ENCODE measurements at regions not wholly inside any gene's neighbourhood (a gene's known extent, or its start where the extent isn't known, plus 50 kb on each side); places are given as distances from the start of the nearest gene placed in this dataset.
"Not testable (repeated sequence)": the region's sequence is repeated elsewhere in the genome, so short reads cannot be mapped to it uniquely, and the experiment has no call there.

DNA sequence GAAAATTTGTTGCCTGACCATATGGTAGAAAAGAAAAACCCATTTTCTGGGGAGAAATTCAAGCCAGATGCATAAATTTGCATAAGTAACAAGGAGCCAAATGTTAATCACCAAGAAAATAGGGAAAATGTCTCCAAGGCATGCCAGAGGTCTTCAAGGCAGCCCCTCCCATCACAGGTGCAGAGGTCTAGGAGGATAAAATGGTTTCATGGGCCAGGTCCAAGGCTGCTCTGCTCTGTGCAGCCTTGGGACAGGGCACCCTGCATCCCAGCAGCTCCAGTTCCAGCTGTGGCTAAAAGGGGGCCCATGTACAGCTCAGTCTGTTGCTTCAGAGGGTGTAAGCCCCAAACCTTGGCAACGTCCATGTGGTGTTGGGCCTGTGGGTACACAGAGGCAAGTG, 200.0 kb downstream of the LARP7 start:
- peaks cover 0 to 11% (median 0%) of the 10 kb centered on the region in 9 donors for H3K9me3 Mint-ChIP-seq
- peaks cover 5 to 13% (median 8%) of the 10 kb centered on the region in 5 donors for H3K27me3 Mint-ChIP-seq
- ATAC-seq (no peak), DNase-seq (no peak)
- POLR2A ChIA-PET: no interaction called here
- no peaks in the 10 kb centered on the region for H3K36me3 Mint-ChIP-seq
- H3K4me1 Mint-ChIP-seq: no peaks in the 10 kb centered on the region
- no peak overlapping the region for H3K27ac Mint-ChIP-seq
- H3K4me3 Mint-ChIP-seq: no peak overlapping the region

- H3K27me3 Mint-ChIP-seq: peaks cover 4 to 13% (median 8%) of the 10 kb centered on the region in 5 donors
- DNase-seq, H3K27ac Mint-ChIP-seq, ATAC-seq, H3K4me3 Mint-ChIP-seq, H3K4me1 Mint-ChIP-seq, POLR2A ChIA-PET, H3K36me3 Mint-ChIP-seq: not testable (repeated sequence)
- H3K9me3 Mint-ChIP-seq: peaks cover 0 to 11% (median 0%) of the 10 kb centered on the region in 9 donors
These were observed 201.1 kb downstream of the LARP7 start for GRCh38 chr4:112838015-112838414.

DNA sequence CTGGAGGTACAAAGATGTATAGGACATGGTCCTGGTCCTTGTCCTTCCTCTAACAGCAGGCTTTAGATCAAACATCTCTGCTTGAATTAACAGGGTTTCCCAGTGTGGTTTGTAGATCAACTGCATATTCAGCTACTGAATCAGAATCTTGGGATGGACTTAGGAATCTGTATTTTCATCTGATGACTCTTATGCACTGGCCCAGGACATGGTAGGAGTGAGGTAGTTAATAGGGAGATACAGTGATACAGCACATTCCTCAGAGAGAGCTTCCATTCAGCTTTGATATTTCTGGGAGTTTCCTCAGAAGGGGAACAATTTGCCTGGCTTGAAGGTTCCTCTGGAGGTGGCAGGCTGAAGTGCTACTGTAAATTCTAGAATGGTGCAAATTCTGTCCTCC, 203.1 kb downstream of the LARP7 start:
- peaks cover 4 to 13% (median 8%) of the 10 kb centered on the region in 5 donors for H3K27me3 Mint-ChIP-seq
- H3K36me3 Mint-ChIP-seq: no peaks in the 10 kb centered on the region
- H3K4me1 Mint-ChIP-seq: no peaks in the 10 kb centered on the region
- no peak overlapping the region for H3K27ac Mint-ChIP-seq
- H3K4me3 Mint-ChIP-seq: no peak overlapping the region
- peaks cover 0 to 11% (median 0%) of the 10 kb centered on the region in 9 donors for H3K9me3 Mint-ChIP-seq
- no peak for DNase-seq
- no peak for ATAC-seq
- POLR2A ChIA-PET: no interaction called here

DNA sequence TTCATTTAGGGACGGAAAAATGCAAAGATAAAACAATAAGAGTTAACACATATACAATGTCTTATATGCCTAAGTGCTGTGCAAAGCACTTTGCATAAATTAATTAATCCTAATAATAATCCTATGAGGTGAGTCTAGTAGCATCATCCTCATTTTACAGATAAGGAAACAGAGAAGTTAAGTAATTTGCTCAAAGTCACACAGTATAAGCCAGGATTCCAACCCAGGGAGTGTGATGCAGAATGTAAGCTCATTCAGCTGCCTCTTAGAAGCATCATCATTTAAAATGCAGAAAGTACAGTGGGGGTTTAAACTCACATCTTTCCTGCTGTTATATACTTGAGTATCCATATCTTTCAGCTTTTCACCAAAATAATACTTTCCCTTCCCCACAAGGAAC, 203.7 kb downstream of the LARP7 start:
- ATAC-seq (no peak), DNase-seq (no peak)
- Mint-ChIP-seq H3K27ac (no peak overlapping the region), H3K4me1 (no peaks in the 10 kb centered on the region), H3K4me3 (no peak overlapping the region), H3K36me3 (no peaks in the 10 kb centered on the region), H3K27me3 (peaks cover 4 to 13% (median 8%) of the 10 kb centered on the region in 5 donors), H3K9me3 (peaks cover 0 to 11% (median 0%) of the 10 kb centered on the region in 9 donors)
- POLR2A ChIA-PET: no interaction called here

GRCh38 chr4:112842513-112842912, 205.6 kb downstream of the LARP7 start:
- no peak for DNase-seq
- no peak for ATAC-seq
- POLR2A ChIA-PET: no interaction called here
- Mint-ChIP-seq H3K9me3 (peaks cover 0 to 15% (median 3%) of the 10 kb centered on the region in 9 donors), H3K4me3 (no peak overlapping the region), H3K36me3 (no peaks in the 10 kb centered on the region), H3K27ac (no peak overlapping the region), H3K4me1 (no peaks in the 10 kb centered on the region), H3K27me3 (peaks cover 3 to 15% (median 8%) of the 10 kb centered on the region in 5 donors)

GRCh38 chr4:112845386-112845785, 204.1 kb upstream of the ANK2 start:
- Mint-ChIP-seq H3K27ac (no peak overlapping the region), H3K4me1 (no peaks in the 10 kb centered on the region), H3K4me3 (no peak overlapping the region), H3K27me3 (peaks cover under 1 to 6% (median 2%) of the 10 kb centered on the region in 5 donors), H3K9me3 (peaks cover 0 to 15% (median 0%) of the 10 kb centered on the region in 9 donors), H3K36me3 (no peaks in the 10 kb centered on the region)
- ATAC-seq (no peak), DNase-seq (no peak)
- POLR2A ChIA-PET: no interaction called here

- Mint-ChIP-seq H3K36me3 (no peaks in the 10 kb centered on the region), H3K9me3 (peaks cover 0 to 15% (median 2%) of the 10 kb centered on the region in 9 donors), H3K4me1 (no peaks in the 10 kb centered on the region), H3K27ac (no peak overlapping the region), H3K27me3 (peaks cover 0 to 6% (median 1%) of the 10 kb centered on the region in 5 donors), H3K4me3 (no peak overlapping the region)
- ATAC-seq (no peak), DNase-seq (no peak)
- POLR2A ChIA-PET: no interaction called here
These were observed 202.4 kb upstream of the ANK2 start for GRCh38 chr4:112847045-112847444.

DNA sequence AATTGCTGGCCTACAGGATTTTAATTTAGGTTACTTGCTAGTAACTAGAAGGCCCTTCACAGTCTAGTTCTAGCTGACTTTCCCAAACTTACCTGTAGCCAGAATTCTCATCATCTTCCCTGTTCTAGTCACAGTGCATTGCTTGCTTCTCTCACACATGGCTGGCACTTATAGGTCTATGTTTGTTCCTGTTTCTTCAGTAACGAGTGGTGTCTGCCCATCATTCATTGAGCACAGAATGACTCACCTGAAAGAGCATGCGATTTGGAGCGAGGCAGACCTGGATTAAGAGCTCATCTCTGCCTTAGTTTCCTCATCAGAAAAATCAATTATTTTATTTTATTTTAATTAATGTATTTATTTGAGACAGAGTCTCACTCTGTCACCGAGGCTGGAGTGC, 201.7 kb upstream of the ANK2 start:
- peaks cover 0 to 15% (median 2%) of the 10 kb centered on the region in 9 donors for H3K9me3 Mint-ChIP-seq
- DNase-seq (no peak), ATAC-seq (no peak)
- no peak overlapping the region for H3K4me3 Mint-ChIP-seq
- no peaks in the 10 kb centered on the region for H3K36me3 Mint-ChIP-seq
- H3K4me1 Mint-ChIP-seq: no peaks in the 10 kb centered on the region
- POLR2A ChIA-PET: no interaction called here
- H3K27ac Mint-ChIP-seq: no peak overlapping the region
- H3K27me3 Mint-ChIP-seq: peaks cover 0 to 6% (median 1%) of the 10 kb centered on the region in 5 donors

DNA sequence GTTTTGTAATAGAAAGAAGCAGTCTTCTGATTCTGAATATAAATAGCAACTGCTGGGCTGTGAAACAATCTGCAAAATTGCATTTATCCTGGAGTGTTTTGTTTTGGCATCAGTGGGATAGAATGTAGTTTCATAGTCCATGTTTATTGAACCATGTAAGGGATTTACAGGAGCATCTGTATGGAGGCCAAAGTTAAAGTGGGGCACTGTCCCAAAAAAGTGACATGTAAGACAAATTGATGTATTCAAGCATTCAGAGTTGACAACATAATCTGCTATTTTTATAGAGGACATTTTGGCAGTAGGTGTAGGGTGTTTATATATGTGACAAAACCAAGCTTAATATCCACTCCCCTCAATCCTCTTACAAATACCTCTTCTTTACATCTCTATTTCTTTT, 200.5 kb upstream of the ANK2 start:
- no peak overlapping the region for H3K4me3 Mint-ChIP-seq
- DNase-seq: no peak
- no peak for ATAC-seq
- POLR2A ChIA-PET: no interaction called here
- peaks cover 0 to 15% (median 2%) of the 10 kb centered on the region in 9 donors for H3K9me3 Mint-ChIP-seq
- H3K36me3 Mint-ChIP-seq: no peaks in the 10 kb centered on the region
- no peaks in the 10 kb centered on the region for H3K4me1 Mint-ChIP-seq
- H3K27ac Mint-ChIP-seq: no peak overlapping the region
- H3K27me3 Mint-ChIP-seq: peaks cover 0 to 8% (median 1%) of the 10 kb centered on the region in 5 donors

- H3K4me1 Mint-ChIP-seq: no peaks in the 10 kb centered on the region
- ATAC-seq: no peak
- H3K9me3 Mint-ChIP-seq: peaks cover 0 to 4% (median 2%) of the 10 kb centered on the region in 9 donors
- no peak for DNase-seq
- no peaks in the 10 kb centered on the region for H3K36me3 Mint-ChIP-seq
- peaks cover 0 to 14% (median 6%) of the 10 kb centered on the region in 5 donors for H3K27me3 Mint-ChIP-seq
- POLR2A ChIA-PET: no interaction called here
- no peak overlapping the region for H3K4me3 Mint-ChIP-seq
- no peak overlapping the region for H3K27ac Mint-ChIP-seq
These were observed 196.9 kb upstream of the ANK2 start for GRCh38 chr4:112852601-112853000.

DNA sequence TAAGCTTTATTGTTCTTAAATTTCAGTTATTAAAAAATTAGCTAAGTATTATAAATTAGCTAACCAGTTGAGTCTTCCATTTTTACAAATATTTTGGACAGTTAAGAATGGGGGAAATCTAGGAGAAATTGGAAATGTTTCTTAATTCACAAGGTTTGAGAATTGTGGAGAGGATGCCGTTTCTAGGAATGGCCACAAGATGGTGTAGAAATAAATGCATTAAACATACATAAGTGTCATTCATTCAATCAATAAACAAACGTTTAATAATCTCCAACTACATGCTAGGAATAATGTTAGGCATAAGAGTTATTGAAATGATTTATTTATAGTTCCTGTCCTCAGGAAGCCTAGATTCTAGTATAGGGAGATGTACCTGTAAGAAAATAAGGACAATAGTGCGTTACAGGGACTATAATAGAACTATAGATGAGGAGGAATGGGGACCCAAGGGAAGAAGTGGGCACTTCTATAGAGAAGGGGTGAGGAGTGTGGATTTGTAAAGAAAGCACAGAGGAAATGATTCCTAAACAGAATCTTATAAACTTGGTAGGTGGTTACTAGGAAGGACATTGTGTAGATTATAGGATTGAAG, 195.7 kb upstream of the ANK2 start:
- no peaks in the 10 kb centered on the region for H3K4me1 Mint-ChIP-seq
- no peaks in the 10 kb centered on the region for H3K36me3 Mint-ChIP-seq
- H3K27ac Mint-ChIP-seq: no peak overlapping the region
- DNase-seq (no peak), ATAC-seq (no peak)
- POLR2A ChIA-PET: no interaction called here
- H3K4me3 Mint-ChIP-seq: no peak overlapping the region
- peaks cover 0 to 4% (median 2%) of the 10 kb centered on the region in 9 donors for H3K9me3 Mint-ChIP-seq
- peaks cover 0 to 14% (median 6%) of the 10 kb centered on the region in 5 donors for H3K27me3 Mint-ChIP-seq

DNA sequence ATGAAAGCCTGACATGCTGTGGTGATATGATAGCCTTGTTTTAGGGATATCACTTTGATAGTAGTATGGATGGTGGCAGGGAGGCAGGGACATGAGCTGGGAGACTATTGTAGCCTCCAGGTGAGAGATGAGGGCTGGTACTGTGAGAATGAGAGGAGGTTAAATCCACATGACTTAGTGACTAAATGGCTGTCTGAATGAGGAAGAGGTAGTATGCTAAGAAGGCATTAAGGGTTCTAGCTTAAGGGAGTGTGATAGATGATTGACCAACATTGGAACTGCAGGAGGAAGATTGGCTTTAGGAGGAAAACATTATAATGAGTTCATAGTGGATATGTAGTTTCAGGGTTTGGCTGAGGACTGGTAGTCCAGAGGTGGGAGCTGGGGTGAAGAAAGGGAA, 195.0 kb upstream of the ANK2 start:
- no peaks in the 10 kb centered on the region for H3K36me3 Mint-ChIP-seq
- H3K27ac Mint-ChIP-seq: no peak overlapping the region
- H3K4me3 Mint-ChIP-seq: no peak overlapping the region
- DNase-seq (no peak), ATAC-seq (no peak)
- POLR2A ChIA-PET: no interaction called here
- peaks cover 0 to 4% (median 2%) of the 10 kb centered on the region in 9 donors for H3K9me3 Mint-ChIP-seq
- H3K4me1 Mint-ChIP-seq: no peaks in the 10 kb centered on the region
- peaks cover 0 to 14% (median 6%) of the 10 kb centered on the region in 5 donors for H3K27me3 Mint-ChIP-seq

DNA sequence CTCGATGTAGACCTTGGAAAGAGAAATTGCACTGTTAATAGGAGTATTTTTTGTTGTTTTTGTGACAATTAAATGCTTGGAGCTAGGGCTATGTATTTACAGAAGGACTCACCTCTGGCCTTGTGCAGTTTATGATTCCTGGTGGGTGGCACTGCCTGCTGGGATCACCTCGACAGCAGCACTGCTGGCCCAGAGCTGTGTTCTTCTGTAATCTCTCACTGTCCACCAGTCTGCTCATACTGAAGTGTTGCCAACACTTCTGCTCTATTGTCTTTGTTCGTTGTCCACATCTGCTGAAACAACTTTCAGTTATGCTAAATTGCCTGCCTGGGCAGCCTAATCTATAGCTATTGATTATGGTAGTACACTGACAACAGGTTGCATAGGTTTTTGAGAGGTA, 194.4 kb upstream of the ANK2 start:
- H3K27ac Mint-ChIP-seq: no peak overlapping the region

GRCh38 chr4:112857461-112857860, 192.0 kb upstream of the ANK2 start:
- no peaks in the 10 kb centered on the region for H3K36me3 Mint-ChIP-seq
- POLR2A ChIA-PET: no interaction called here
- DNase-seq: no peak
- H3K27ac Mint-ChIP-seq: no peak overlapping the region
- H3K27me3 Mint-ChIP-seq: peaks cover 0 to 22% (median 11%) of the 10 kb centered on the region in 5 donors
- no peaks in the 10 kb centered on the region for H3K4me1 Mint-ChIP-seq
- ATAC-seq: no peak
- no peaks in the 10 kb centered on the region for H3K9me3 Mint-ChIP-seq
- no peak overlapping the region for H3K4me3 Mint-ChIP-seq

More for the DNA sequence above, 194.4 kb upstream of the ANK2 start:
- POLR2A ChIA-PET: no interaction called here
- Mint-ChIP-seq H3K9me3 (peaks cover 0 to 4% (median 2%) of the 10 kb centered on the region in 9 donors), H3K36me3 (no peaks in the 10 kb centered on the region), H3K27me3 (peaks cover 0 to 18% (median 11%) of the 10 kb centered on the region in 5 donors), H3K4me1 (no peaks in the 10 kb centered on the region), H3K4me3 (no peak overlapping the region)
- no peak for DNase-seq
- no peak for ATAC-seq
